DOHH2 (cell line): ENCODE measurements at regions not wholly inside any gene's neighbourhood (a gene's known extent, or its start where the extent isn't known, plus 50 kb on each side); places are given as distances from the start of the nearest gene placed in this dataset.

Experiments used
- CTCF ChIP-seq: fragments of 200-600 bp; sonication (generic); IDR thresholded peaks from one replicate; pipeline ENCODE4 v1.5.1; 2014; ENCODE audit warnings: antibody characterized with exemption, mild to moderate bottlenecking, low read depth, low read length; ENCODE audit not compliant: poor library complexity, severe bottlenecking
- EZH2phosphoT487 ChIP-seq: fragments of 200-600 bp; sonication (generic); IDR thresholded peaks from 2 replicates; pipeline ENCODE4 v1.6.1; 2017; ENCODE audit warnings: borderline replicate concordance, mild to moderate bottlenecking, antibody characterized with exemption, low read length, moderate library complexity, mixed read lengths

- TF ChIP-seq CTCF (no peak), EZH2phosphoT487 (no peak)
These were observed 92.6 kb upstream of the CTBP2 start for GRCh38 chr10:125252937-125253336.
